C4-2B (cell line): ENCODE measurements at regions not wholly inside any gene's neighbourhood (a gene's known extent, or its start where the extent isn't known, plus 50 kb on each side); places are given as distances from the start of the nearest gene placed in this dataset.
"Not testable (repeated sequence)": the region's sequence is repeated elsewhere in the genome, so short reads cannot be mapped to it uniquely, and the experiment has no call there.

Experiments
- CTCF ChIP-seq: fragments of 450-650 bp; conservative IDR thresholded peaks from 2 replicates; pipeline ENCODE4 v1.5.1; 2017; ENCODE audit warnings: mild to moderate bottlenecking
- ZFX ChIP-seq: fragments of 450-650 bp; IDR thresholded peaks from 2 replicates; pipeline ENCODE4 v1.6.1; 2017

DNA sequence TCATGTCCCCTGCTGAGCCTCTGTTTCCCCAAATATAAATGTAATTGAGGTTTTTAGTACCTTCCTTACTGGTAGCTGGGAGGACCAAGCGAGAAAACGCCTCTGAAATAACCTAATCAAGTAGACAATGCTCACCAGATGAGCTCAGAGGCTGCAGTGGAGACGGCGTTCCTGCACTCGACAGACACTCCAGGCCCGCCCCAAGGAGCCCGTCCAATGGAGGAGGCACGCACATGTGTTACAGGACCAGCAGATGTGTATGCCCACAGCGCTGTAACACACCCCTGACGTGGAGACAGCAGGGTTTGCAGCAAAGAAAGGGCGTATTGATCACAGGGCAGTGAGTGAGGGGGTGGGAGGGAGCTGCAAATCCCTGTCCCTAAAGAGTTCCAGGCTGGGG is 120.8 kb upstream of the FOXD4L5 start:
- not testable (repeated sequence) for TF ChIP-seq CTCF, ZFX
